ENCODE measurements at regions not wholly inside any gene's neighbourhood (a gene's known extent, or its start where the extent isn't known, plus 50 kb on each side); places are given as distances from the start of the nearest gene placed in this dataset.

DNA sequence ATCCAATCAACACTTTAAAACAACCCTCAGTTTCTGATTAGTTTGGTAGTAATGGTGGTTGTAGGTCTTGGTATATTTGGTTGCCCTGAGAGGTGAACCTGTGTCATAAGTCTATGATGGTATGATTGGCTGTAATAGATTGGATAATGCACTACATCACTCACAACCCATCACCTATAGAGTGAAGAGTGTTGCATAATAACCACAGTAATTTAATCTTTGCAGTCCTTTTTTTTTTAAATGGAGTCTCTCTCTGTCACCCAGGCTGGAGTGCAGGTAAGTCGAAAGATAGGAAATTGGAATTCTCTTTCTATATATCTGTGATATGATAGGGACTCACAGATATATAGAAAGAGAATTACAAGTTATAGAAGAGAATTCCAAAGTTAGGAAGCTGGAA lies 133.4 kb upstream of the PGR start:
- H3F3A ChIP-seq (replicated peaks; ENCODE audit: low read depth): no peaks in the 10 kb centered on the region
- no peak for DNase-seq (ENCODE audit: low spot score)
- H4K20me1 ChIP-seq (replicated peaks; ENCODE audit: insufficient read depth): no peaks in the 10 kb centered on the region
- no peaks in the 10 kb centered on the region for H3K27me3 Mint-ChIP-seq (ENCODE audit: insufficient read depth, low read depth, poor library complexity)
- H3K4me3 ChIP-seq: no peak overlapping the region
- no peak overlapping the region for H3K4me3 Mint-ChIP-seq
- H3K79me2 ChIP-seq (replicated peaks; ENCODE audit: insufficient read depth): no peaks in the 10 kb centered on the region
- no peaks in the 10 kb centered on the region for H3K4me1 ChIP-seq (ENCODE audit: insufficient read depth)
- no peak for ATAC-seq
- no peaks in the 10 kb centered on the region for H3K36me3 ChIP-seq (ENCODE audit: insufficient read depth)
- H2AFZ ChIP-seq: no peak overlapping the region
- H3K4me2 ChIP-seq: no peak overlapping the region
- no peak overlapping the region for H3K27ac ChIP-seq (ENCODE audit: low read depth)
- no peaks in the 10 kb centered on the region for H3K27me3 ChIP-seq (ENCODE audit: insufficient read depth)
- H3K4me1 Mint-ChIP-seq: no peaks in the 10 kb centered on the region
- H3K27ac Mint-ChIP-seq: no peak overlapping the region
- TF ChIP-seq POLR2AphosphoS5 (IDR thresholded peaks at IDR 0.05; ENCODE audit: low read depth) (no peak), NANOG (IDR thresholded peaks at IDR 0.05; ENCODE audit: borderline replicate concordance) (no peak), EZH2 (IDR thresholded peaks at IDR 0.05; ENCODE audit: low read depth, unreplicated experiment) (no peak), EZH2phosphoT487 (IDR thresholded peaks at IDR 0.05; ENCODE audit: unreplicated experiment) (no peak), STAT1 (IDR thresholded peaks at IDR 0.05; ENCODE audit: unreplicated experiment) (no peak), ZNF331 (CRISPR knock-in tag; IDR thresholded peaks at IDR 0.05; ENCODE audit: low read depth) (no peak), JUNB (IDR thresholded peaks at IDR 0.05; ENCODE audit: unreplicated experiment) (no peak), CREB1 (CRISPR knock-in tag; IDR thresholded peaks at IDR 0.05; ENCODE audit: low read depth) (no peak), ZNF114 (CRISPR knock-in tag; IDR thresholded peaks at IDR 0.05) (no peak)
- TF ChIP-seq, protein P1, sequence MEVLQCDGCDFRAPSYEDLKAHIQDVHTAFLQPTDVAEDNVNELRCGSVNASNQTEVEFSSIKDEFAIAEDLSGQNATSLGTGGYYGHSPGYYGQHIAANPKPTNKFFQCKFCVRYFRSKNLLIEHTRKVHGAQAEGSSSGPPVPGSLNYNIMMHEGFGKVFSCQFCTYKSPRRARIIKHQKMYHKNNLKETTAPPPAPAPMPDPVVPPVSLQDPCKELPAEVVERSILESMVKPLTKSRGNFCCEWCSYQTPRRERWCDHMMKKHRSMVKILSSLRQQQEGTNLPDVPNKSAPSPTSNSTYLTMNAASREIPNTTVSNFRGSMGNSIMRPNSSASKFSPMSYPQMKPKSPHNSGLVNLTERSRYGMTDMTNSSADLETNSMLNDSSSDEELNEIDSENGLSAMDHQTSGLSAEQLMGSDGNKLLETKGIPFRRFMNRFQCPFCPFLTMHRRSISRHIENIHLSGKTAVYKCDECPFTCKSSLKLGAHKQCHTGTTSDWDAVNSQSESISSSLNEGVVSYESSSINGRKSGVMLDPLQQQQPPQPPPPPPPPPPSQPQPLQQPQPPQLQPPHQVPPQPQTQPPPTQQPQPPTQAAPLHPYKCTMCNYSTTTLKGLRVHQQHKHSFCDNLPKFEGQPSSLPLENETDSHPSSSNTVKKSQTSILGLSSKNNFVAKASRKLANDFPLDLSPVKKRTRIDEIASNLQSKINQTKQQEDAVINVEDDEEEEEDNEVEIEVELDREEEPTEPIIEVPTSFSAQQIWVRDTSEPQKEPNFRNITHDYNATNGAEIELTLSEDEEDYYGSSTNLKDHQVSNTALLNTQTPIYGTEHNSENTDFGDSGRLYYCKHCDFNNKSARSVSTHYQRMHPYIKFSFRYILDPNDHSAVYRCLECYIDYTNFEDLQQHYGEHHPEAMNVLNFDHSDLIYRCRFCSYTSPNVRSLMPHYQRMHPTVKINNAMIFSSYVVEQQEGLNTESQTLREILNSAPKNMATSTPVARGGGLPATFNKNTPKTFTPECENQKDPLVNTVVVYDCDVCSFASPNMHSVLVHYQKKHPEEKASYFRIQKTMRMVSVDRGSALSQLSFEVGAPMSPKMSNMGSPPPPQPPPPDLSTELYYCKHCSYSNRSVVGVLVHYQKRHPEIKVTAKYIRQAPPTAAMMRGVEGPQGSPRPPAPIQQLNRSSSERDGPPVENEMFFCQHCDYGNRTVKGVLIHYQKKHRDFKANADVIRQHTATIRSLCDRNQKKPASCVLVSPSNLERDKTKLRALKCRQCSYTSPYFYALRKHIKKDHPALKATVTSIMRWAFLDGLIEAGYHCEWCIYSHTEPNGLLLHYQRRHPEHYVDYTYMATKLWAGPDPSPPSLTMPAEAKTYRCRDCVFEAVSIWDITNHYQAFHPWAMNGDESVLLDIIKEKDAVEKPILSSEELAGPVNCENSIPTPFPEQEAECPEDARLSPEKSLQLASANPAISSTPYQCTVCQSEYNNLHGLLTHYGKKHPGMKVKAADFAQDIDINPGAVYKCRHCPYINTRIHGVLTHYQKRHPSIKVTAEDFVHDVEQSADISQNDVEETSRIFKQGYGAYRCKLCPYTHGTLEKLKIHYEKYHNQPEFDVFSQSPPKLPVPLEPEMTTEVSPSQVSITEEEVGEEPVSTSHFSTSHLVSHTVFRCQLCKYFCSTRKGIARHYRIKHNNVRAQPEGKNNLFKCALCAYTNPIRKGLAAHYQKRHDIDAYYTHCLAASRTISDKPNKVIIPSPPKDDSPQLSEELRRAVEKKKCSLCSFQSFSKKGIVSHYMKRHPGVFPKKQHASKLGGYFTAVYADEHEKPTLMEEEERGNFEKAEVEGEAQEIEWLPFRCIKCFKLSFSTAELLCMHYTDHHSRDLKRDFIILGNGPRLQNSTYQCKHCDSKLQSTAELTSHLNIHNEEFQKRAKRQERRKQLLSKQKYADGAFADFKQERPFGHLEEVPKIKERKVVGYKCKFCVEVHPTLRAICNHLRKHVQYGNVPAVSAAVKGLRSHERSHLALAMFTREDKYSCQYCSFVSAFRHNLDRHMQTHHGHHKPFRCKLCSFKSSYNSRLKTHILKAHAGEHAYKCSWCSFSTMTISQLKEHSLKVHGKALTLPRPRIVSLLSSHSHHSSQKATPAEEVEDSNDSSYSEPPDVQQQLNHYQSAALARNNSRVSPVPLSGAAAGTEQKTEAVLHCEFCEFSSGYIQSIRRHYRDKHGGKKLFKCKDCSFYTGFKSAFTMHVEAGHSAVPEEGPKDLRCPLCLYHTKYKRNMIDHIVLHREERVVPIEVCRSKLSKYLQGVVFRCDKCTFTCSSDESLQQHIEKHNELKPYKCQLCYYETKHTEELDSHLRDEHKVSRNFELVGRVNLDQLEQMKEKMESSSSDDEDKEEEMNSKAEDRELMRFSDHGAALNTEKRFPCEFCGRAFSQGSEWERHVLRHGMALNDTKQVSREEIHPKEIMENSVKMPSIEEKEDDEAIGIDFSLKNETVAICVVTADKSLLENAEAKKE (CRISPR knock-in tag; IDR thresholded peaks at IDR 0.05): no peak
- TF ChIP-seq, protein P2, sequence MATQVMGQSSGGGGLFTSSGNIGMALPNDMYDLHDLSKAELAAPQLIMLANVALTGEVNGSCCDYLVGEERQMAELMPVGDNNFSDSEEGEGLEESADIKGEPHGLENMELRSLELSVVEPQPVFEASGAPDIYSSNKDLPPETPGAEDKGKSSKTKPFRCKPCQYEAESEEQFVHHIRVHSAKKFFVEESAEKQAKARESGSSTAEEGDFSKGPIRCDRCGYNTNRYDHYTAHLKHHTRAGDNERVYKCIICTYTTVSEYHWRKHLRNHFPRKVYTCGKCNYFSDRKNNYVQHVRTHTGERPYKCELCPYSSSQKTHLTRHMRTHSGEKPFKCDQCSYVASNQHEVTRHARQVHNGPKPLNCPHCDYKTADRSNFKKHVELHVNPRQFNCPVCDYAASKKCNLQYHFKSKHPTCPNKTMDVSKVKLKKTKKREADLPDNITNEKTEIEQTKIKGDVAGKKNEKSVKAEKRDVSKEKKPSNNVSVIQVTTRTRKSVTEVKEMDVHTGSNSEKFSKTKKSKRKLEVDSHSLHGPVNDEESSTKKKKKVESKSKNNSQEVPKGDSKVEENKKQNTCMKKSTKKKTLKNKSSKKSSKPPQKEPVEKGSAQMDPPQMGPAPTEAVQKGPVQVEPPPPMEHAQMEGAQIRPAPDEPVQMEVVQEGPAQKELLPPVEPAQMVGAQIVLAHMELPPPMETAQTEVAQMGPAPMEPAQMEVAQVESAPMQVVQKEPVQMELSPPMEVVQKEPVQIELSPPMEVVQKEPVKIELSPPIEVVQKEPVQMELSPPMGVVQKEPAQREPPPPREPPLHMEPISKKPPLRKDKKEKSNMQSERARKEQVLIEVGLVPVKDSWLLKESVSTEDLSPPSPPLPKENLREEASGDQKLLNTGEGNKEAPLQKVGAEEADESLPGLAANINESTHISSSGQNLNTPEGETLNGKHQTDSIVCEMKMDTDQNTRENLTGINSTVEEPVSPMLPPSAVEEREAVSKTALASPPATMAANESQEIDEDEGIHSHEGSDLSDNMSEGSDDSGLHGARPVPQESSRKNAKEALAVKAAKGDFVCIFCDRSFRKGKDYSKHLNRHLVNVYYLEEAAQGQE (IDR thresholded peaks at IDR 0.05; ENCODE audit: unreplicated experiment): no peak
- TF ChIP-seq, protein P3, sequence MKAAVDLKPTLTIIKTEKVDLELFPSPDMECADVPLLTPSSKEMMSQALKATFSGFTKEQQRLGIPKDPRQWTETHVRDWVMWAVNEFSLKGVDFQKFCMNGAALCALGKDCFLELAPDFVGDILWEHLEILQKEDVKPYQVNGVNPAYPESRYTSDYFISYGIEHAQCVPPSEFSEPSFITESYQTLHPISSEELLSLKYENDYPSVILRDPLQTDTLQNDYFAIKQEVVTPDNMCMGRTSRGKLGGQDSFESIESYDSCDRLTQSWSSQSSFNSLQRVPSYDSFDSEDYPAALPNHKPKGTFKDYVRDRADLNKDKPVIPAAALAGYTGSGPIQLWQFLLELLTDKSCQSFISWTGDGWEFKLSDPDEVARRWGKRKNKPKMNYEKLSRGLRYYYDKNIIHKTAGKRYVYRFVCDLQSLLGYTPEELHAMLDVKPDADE (IDR thresholded peaks at IDR 0.05): no peak
- TF ChIP-seq, protein P4, sequence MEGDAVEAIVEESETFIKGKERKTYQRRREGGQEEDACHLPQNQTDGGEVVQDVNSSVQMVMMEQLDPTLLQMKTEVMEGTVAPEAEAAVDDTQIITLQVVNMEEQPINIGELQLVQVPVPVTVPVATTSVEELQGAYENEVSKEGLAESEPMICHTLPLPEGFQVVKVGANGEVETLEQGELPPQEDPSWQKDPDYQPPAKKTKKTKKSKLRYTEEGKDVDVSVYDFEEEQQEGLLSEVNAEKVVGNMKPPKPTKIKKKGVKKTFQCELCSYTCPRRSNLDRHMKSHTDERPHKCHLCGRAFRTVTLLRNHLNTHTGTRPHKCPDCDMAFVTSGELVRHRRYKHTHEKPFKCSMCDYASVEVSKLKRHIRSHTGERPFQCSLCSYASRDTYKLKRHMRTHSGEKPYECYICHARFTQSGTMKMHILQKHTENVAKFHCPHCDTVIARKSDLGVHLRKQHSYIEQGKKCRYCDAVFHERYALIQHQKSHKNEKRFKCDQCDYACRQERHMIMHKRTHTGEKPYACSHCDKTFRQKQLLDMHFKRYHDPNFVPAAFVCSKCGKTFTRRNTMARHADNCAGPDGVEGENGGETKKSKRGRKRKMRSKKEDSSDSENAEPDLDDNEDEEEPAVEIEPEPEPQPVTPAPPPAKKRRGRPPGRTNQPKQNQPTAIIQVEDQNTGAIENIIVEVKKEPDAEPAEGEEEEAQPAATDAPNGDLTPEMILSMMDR (conservative IDR thresholded peaks at IDR 0.05; ENCODE audit: low read depth in 2 of 2): no peak
- no peaks in the 10 kb centered on the region for H3K36me3 Mint-ChIP-seq (ENCODE audit: low read depth)
- no peaks in the 10 kb centered on the region for H3K9me3 Mint-ChIP-seq
- H3K9me2 ChIP-seq (ENCODE audit: insufficient read depth): no peaks in the 10 kb centered on the region

Data from GM23338 (cell line).